Liver (tissue), 3 donors: ENCODE measurements at regions not wholly inside any gene's neighbourhood (a gene's known extent, or its start where the extent isn't known, plus 50 kb on each side); places are given as distances from the start of the nearest gene placed in this dataset.

Experiments used
- EGR1 ChIP-seq, 2 donors: IDR thresholded peaks; 2 replicates each; pipeline ENCODE4 v1.6.1; 2016 to 2018; ENCODE audit warnings: antibody characterized with exemption in 2 of 2, low read depth in 2 of 2
- FOXA1 ChIP-seq: IDR thresholded peaks from 2 replicates; pipeline ENCODE4 v1.6.1; 2016; ENCODE audit warnings: antibody characterized with exemption
- GABPA ChIP-seq, 2 donors: IDR thresholded peaks in 1 of 2; conservative IDR thresholded peaks in 1 of 2; 2 replicates each; pipeline ENCODE4 v1.6.1; 2016; ENCODE audit warnings: antibody characterized with exemption in 2 of 2, mild to moderate bottlenecking in 1 of 2, moderate library complexity in 1 of 2
- HNF4G ChIP-seq: IDR thresholded peaks from 2 replicates; pipeline ENCODE4 v1.6.1; 2016; ENCODE audit warnings: antibody characterized with exemption
- JUND ChIP-seq, 2 donors: IDR thresholded peaks; 2 replicates each; pipeline ENCODE4 v1.6.1; 2016; ENCODE audit warnings: antibody characterized with exemption in 2 of 2
- MAX ChIP-seq: IDR thresholded peaks from 2 replicates; pipeline ENCODE4 v1.6.1; 2016; ENCODE audit warnings: antibody characterized with exemption
- RAD21 ChIP-seq, 2 donors: IDR thresholded peaks; 2 replicates each; pipeline ENCODE4 v1.6.1; 2016; ENCODE audit warnings: antibody characterized with exemption in 2 of 2, mild to moderate bottlenecking in 2 of 2
- RXRA ChIP-seq, 2 donors: IDR thresholded peaks; 2 replicates each; pipeline ENCODE4 v1.6.1; 2017 to 2018; ENCODE audit warnings: antibody characterized with exemption in 2 of 2, mild to moderate bottlenecking in 1 of 2
- SP1 ChIP-seq: IDR thresholded peaks from 2 replicates; pipeline ENCODE4 v1.6.1; 2018; ENCODE audit warnings: antibody characterized with exemption, mild to moderate bottlenecking
- TAF1 ChIP-seq: conservative IDR thresholded peaks from 2 replicates; pipeline ENCODE4 v1.6.1; 2016; ENCODE audit warnings: antibody characterized with exemption, mild to moderate bottlenecking
- YY1 ChIP-seq: IDR thresholded peaks from 2 replicates; pipeline ENCODE4 v1.6.1; 2016; ENCODE audit warnings: antibody characterized with exemption, mild to moderate bottlenecking
- ZBTB33 ChIP-seq: IDR thresholded peaks from 2 replicates; pipeline ENCODE4 v1.6.1; 2016; ENCODE audit warnings: antibody characterized with exemption
- TF ChIP-seq, protein P1 (sequence below): fragments of 150-350 bp; IDR thresholded peaks from 2 replicates; pipeline ENCODE4 v1.5.1; 2017; ENCODE audit warnings: improper control_type of control experiment, low read depth, low read length; ENCODE audit not compliant: missing input control
- TF ChIP-seq, protein P2 (sequence below): IDR thresholded peaks from 2 replicates; pipeline ENCODE4 v1.6.1; 2016; ENCODE audit warnings: antibody characterized with exemption, mild to moderate bottlenecking
- donor health status: healthy.
- donor health status: healthy.

DNA sequence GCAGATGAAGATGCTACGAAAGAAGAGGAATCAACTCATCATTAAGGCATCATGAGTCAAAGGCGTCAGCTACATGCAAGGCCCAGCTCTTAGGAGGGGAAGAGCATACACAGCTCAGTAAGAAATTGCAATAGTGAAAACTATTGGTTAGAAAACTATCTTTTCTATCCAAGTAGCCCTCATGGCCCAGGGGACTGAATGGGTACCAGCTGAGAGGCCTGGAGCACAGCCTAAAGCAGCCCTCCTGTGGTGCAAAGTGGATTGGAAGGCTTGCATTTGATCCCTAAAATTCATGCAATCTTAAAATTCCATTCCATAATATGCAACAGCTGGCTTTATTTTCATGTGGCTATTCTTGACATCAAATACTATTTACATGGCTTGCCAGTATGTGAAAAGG is 251.8 kb upstream of the USP24 start:
- TF ChIP-seq, protein P1, sequence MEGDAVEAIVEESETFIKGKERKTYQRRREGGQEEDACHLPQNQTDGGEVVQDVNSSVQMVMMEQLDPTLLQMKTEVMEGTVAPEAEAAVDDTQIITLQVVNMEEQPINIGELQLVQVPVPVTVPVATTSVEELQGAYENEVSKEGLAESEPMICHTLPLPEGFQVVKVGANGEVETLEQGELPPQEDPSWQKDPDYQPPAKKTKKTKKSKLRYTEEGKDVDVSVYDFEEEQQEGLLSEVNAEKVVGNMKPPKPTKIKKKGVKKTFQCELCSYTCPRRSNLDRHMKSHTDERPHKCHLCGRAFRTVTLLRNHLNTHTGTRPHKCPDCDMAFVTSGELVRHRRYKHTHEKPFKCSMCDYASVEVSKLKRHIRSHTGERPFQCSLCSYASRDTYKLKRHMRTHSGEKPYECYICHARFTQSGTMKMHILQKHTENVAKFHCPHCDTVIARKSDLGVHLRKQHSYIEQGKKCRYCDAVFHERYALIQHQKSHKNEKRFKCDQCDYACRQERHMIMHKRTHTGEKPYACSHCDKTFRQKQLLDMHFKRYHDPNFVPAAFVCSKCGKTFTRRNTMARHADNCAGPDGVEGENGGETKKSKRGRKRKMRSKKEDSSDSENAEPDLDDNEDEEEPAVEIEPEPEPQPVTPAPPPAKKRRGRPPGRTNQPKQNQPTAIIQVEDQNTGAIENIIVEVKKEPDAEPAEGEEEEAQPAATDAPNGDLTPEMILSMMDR = no peak
- TF ChIP-seq MAX (no peak), TAF1 (no peak), EGR1 (IDR thresholded peaks at IDR 0.05; ENCODE audit: low read depth in 2 of 2) (no peak), SP1 (no peak), GABPA (IDR thresholded peaks at IDR 0.05 in 1 of 2, conservative IDR thresholded peaks at IDR 0.05 in 1 of 2) (no peak), HNF4G (no peak), JUND (IDR thresholded peaks at IDR 0.05) (no peak), FOXA1 (no peak), RXRA (IDR thresholded peaks at IDR 0.05) (no peak), ZBTB33 (no peak), RAD21 (IDR thresholded peaks at IDR 0.05) (no peak), YY1 (no peak)
- TF ChIP-seq, protein P2, sequence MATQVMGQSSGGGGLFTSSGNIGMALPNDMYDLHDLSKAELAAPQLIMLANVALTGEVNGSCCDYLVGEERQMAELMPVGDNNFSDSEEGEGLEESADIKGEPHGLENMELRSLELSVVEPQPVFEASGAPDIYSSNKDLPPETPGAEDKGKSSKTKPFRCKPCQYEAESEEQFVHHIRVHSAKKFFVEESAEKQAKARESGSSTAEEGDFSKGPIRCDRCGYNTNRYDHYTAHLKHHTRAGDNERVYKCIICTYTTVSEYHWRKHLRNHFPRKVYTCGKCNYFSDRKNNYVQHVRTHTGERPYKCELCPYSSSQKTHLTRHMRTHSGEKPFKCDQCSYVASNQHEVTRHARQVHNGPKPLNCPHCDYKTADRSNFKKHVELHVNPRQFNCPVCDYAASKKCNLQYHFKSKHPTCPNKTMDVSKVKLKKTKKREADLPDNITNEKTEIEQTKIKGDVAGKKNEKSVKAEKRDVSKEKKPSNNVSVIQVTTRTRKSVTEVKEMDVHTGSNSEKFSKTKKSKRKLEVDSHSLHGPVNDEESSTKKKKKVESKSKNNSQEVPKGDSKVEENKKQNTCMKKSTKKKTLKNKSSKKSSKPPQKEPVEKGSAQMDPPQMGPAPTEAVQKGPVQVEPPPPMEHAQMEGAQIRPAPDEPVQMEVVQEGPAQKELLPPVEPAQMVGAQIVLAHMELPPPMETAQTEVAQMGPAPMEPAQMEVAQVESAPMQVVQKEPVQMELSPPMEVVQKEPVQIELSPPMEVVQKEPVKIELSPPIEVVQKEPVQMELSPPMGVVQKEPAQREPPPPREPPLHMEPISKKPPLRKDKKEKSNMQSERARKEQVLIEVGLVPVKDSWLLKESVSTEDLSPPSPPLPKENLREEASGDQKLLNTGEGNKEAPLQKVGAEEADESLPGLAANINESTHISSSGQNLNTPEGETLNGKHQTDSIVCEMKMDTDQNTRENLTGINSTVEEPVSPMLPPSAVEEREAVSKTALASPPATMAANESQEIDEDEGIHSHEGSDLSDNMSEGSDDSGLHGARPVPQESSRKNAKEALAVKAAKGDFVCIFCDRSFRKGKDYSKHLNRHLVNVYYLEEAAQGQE = no peak
